Activated CD4-positive, alpha-beta T cell treated with anti-CD3 and anti-CD28 coated beads, Interleukin-2, amount 50 U/mL, for 48 hours (primary cell): ENCODE measurements at regions not wholly inside any gene's neighbourhood (a gene's known extent, or its start where the extent isn't known, plus 50 kb on each side); places are given as distances from the start of the nearest gene placed in this dataset.
"Not testable (repeated sequence)": the region's sequence is repeated elsewhere in the genome, so short reads cannot be mapped to it uniquely, and the experiment has no call there.

Experiments used
- DNase-seq, 2 experiments: peaks; one replicate each; pipeline ENCODE4 v3.0.0-alpha.2; 2020

DNA sequence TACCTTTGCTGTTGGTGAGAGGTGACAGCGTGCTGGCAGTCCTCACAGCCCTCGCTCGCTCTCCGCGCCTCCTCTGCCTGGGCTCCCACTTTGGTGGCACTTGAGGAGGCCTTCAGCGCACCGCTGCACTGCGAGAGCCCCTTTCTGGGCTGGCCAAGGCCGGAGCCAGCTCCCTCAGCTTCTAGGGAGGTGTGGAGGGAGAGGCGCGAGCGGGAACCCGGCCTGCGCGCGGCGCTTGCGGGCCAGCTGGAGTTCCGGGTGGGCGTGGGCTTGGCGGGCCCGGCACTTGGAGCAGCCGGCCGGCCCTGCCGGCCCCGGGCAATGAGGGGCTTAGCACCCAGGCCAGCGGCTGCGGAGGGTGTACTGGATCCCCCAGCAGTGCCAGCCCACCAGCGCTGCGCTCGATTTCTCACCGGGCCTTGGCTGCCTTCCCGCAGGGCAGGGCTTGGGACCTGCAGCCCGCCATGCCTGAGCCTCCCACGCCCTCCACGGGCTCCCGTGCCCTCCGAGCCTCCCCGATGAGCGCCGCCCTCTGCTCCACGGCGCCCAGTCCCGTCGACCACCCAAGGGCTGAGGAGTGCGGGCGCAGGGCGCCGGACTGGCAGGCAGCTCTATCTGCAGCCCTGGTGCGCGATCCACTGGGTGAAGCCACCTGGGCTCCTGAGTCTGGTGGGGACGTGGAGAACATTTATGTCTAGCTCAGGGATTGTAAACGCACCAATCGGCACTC lies 700.3 kb downstream of the CDH18 start:
- DNase-seq = not testable (repeated sequence)

DNA sequence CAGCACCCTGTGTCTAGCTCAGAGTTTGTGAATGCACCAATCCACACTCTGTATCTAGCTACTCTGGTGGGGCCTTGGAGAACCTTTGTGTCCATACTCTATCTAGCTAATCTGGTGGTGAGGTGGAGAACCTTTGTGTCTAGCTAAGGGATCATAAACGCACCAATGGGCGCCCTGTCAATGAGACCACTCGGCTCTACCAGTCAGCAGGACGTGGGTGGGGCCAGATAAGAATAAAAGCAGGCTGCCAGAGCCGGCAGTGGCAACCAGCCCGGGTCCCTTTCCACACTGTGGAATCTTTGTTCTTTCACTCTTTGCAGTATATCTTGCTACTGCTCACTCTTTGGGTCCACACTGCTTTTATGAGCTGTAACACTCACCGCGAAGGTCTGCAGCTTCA lies 699.7 kb downstream of the CDH18 start:
- not testable (repeated sequence) for DNase-seq

DNA sequence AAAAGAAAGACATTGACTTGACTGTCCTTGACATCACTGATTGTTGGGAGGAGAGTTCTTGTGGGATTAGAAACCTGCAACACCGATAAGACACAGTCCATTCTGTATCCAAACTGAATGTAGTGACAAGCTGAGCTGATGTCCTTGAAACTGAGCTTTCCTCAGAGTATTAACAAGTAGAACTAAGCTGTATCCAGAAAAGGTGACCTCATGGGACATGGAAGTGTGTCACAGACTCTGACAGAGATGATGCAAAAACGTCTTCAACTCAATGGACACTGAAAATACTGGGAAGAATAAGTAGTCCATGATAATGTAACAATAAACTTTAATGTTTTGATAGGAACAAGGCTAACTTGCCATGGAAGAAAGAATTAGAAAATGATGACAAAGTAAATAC lies 690.1 kb downstream of the CDH18 start:
- DNase-seq = no peak

DNA sequence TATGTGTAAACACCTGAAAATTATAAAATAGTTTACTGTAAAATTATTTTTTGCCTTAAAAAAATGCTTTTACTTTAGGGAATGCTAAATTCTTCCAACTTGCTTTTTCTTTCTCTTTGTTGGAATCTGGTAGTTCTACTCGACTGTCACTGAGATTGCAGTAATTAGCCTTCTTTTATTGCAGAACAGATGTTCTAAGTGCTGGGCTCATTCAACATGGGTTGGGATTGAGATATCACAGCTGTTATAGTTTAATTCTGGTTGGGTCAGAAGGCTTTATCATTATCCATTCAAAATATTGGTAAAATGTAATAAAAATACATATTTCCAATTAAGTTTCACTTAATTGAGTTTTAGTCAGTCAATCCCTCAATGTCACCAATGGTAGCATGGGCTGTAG lies 686.7 kb downstream of the CDH18 start:
- DNase-seq = no peak

DNA sequence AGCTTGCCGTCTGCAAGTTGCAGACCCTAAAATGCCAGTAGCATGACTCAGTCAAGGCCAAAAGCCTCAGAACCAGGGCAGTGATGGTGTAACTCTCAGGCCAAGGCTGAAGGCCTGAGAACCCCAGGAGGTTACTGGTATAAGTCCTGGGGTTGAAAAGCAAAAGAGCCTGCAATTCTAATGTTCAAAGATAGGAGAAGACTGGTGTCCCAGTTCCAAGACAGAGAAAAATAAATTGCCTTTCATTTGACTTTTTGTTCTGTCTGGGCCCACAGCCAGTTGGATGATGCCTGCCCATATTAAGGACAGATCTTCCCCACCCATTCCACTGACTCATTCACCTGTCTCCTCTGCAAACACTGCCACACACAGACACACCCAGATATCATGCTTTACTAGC lies 673.2 kb downstream of the CDH18 start:
- no peak for DNase-seq

DNA sequence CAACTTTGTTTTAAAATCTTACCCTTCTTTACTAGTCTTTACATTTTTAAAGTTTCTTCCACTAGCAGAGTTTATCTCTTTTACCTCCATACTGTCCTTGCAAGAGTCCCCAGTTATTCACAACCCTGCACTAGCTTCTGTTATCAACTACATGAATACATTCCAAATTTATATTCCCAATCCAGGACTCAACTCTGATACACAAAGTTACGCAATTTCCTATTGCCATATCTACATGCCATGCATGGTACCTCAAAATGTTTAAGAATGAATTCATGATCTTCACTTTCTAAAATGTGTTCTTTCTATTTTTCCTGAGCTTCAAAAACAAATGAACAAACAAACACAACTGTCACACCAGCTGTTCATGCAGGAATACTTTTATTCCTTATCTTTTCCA lies 668.7 kb downstream of the CDH18 start:
- no peak for DNase-seq

DNA sequence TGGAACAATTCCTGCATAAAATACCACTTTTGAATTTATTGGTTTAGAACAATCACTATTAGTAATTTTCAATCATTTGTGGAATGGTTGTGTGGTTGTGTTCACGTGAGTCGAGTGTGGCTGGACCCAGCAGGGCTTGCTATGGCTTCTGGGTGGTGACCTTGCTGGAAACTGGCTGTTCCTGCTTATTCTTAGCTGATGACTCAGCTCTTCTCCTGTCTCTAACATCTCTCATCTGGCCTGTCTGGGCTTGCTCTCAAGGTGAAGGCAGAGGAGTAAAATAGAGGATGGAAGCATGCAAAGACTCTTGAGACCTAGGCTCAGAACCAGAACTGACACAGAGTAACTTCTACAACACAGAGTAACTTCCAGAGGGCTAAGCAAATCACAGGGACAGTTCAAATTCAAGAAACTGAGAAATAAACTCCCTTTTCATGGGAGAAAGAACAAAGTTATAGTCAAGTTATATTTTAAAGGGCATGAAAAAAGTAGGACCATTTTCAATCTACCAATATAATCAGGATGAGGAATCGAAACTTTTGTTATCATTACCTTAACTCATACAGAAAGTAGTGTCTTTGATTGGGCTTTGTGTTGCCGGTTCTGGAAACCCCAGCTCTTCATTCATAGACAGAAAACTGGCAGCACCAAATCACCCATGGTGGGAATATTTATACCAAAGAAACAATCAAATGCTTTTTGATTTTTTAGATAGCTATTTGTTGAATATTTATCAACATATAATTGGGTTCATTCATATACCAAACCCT lies 665.1 kb downstream of the CDH18 start:
- DNase-seq = no peak

DNA sequence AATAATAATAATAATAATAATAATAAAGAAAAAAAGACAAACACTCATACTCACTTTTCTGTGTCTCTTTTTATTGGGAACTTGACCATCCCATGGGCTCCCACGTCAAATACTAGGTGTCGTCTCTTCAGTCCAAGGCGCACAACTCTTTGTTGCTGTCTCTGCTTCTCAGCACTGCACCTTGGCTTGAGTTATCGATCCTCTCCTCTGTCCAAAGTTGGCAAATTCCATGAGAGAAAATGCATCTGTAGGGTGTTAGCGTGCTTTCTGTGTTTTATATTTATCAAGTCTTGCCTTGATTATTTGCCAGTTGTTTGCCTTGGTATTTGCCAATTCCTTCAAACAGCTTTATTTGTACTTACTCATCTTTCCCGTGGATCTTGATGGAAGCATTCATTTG lies 653.7 kb downstream of the CDH18 start:
- no peak for DNase-seq

DNA sequence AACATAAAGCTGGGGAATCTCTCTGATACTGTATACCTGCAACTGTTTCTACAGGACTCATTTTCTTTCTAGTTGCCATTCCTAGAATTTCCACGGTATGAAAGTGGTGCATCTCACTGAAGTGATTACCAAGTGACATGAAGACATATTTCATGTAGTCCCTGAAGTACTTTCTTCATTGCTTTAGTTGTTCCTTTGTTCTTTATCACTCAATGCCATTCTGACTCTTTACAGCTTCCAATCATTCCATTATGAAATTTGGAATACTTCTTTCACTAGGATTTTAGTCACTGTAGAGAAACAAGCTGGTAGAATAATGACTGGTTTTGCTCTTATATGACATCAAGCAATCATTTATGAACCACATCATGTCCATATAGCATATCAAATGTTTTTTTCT lies 645.1 kb downstream of the CDH18 start:
- no peak for DNase-seq

DNA sequence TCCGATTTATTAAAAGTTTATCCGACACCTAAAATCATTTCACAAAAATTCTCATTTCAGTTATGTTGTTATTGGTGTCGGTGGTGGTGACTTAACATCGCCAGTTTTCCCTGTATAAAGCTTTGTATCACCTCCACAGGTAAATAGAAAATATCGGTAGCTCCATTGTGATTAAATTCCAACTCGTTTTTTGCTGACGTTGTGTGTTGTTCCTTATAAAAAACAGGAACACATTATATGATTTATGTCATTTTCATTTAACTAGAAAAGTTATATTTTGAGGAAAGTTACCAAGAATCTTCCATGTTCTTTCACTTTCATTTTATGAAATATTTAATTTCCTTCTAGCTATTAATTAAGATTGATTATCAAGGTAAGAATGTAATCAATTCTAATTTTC lies 635.9 kb downstream of the CDH18 start:
- no peak for DNase-seq

DNA sequence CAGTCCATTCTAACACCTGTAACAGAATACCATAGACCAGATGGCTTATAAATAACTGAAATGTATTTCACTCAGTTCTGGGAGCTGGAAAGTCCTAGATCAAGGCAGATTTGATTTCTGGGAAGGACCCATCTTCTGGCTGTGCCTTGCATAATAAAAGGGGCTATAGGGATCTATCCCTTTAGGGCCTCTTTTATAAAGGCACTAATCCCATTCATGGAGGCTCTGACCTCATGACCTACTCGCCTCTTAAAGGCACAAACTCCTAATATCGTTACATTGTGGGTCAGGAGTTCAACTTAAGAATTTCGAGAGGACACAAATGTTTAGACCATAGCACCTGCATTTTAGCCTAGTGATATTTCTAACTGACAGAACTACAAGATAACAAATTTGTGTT lies 619.0 kb downstream of the CDH18 start:
- no peak for DNase-seq

DNA sequence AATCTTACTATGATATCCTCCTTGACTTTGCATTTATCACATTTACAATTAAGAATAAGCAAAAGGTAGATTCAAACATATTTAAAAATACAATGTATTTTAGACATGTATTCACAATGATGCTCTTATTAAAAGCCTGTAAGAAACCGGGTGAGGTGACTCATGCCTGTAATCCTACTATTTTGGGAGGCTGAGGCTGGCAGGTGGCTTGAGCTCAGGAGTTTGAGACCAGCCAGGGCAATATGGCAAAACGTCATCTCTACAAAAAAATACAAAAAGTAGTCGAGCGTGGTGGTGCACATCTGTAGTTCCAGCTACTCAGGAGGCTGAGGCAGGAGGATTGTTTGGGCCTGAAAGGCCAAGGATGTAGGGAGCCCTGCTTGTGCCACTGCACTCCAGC lies 618.4 kb downstream of the CDH18 start:
- DNase-seq = no peak

DNA sequence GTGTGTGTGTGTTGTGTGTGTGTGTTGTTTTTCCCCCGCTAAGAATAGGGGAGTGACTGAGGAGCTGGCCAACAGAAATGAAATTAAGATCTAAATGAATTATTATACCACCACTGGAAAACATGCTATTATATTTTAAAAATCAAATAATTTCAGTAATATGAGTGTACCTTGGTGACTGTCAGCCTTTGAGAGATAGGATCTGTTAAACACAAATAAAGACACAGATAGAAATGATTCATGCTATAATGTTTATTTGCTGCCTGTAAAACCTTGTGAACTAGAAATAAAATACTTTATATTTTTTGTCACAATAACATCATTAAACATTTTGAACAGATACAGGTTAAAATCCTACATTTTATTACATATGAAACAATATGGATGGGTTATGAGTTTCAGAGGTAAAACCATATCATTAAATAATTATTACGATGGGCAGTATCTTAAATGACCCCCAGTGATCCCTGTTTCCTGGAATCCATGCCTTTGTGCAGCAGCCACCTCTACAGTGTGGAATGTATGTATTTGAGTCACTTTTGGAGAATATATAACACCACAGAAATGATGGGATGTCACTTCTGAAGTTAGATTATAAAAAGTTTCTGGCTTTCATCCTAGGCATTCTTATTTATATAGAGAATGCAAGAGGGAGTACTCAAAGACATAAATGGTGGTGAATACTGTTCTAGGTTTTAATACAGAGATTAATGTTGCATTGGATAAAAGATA lies 617.2 kb downstream of the CDH18 start:
- no peak for DNase-seq

DNA sequence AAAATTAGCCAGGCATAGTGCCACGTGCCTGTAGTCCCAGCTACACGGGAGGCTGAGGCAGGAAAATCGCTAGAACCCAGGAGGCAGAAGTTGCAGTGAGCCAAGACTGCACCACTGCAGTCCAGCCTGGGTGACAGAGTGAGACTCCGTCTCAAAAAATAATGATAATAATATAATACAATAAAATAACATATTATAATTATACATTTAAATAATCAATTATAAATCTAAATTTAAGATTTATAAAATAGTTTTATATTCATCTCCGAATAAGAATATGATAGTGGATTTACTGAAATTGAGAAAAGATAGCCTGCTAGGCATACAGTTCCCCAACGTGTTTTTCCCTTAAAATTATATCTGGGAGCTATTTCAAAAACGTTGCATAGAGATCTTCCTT lies 599.6 kb downstream of the CDH18 start:
- no peak for DNase-seq

DNA sequence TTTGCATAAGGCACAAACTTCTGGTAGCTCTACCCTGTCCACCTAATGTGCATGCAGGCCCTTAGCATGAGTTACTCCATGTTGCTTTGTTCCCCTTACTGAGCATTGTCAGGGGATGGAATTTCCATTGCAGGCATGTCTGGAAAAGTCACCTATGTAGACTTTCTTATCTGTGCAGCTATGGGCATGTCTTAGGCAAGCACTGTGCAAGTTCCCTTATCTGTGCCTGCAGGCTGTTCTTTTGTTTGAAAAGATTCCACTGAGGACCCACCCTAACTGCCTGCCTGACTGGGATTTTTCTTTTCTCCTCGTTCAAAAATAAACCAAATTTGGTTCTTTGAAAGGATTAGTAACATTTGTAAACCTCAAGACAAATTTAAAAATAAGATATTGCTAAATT lies 587.0 kb downstream of the CDH18 start:
- no peak for DNase-seq

DNA sequence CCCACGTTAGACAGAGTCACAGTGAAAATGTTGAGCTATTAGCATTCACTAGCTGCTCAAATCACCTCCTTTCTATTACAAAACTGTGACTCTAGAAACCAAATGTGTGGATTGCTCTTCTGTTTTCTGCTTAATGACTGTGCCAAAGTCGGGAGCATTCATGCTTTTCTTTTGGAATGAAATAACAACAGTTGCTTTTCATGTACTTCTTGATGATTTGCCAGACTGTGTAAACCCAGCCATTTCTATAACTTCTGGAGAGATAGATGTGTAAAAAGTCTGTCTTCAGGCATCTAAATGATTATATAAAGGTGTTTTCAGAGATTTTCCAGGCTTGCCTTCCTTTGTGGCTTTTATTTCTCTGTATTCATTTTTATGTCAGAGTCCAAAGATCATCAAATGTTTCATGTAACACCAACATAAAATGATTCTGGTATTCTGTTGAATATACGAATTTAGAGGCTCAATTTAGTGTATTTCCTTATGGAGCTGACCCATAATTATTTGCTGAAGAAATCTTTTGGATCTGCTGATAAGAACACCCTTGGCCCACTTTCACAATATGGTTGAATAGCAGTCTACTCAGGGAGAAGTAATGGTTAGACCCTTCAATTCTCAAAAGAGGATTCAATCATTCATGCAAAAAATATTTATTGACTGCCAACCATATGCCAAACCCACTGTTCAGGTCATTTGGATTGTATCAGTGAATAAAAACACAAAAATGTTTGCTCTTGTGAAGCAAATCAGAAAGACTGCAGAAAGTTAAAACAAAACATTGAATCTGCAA lies 581.2 kb downstream of the CDH18 start:
- no peak for DNase-seq

DNA sequence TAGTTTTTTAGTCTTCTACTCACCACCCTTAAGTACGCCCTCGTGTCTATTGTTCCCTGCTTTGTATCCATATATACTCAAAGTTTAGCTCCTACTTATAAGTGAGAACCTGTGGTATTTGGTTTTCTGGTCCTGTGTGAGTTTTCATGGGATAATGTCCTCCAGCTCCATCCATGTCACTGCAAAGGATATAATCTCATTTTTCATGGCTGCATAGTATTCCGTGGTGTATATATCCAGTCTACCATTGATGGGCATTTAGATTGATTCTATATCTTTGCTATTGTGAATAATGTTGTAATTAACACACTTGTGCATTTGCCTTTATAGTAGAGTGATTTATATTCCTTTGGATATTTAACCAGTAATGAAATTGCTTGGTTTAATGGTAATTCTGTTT lies 579.9 kb downstream of the CDH18 start:
- DNase-seq = no peak

DNA sequence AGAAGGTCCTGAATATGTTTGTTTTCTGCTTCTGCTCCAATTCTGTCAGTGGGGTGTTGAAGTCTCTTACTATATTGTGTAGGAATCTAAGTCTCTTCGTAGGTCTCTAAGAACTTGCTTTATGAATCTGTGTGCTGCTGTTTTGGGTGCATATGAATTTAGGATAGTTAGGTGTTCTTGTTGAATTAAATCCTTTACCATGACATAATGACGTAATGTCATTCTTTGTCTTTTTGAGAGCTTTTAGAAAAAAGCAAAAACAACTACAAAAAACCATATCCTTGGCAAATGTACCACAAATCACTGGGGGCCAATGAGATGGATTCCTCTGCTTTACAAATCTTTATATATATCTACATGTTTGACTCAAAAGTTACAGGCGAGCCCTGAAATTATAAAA lies 576.1 kb downstream of the CDH18 start:
- DNase-seq = no peak
